Transverse colon (tissue), 4 donors: ENCODE measurements at regions not wholly inside any gene's neighbourhood (a gene's known extent, or its start where the extent isn't known, plus 50 kb on each side); places are given as distances from the start of the nearest gene placed in this dataset.

Source experiments
- CTCF ChIP-seq, 5 experiments: fragments of 200-600 bp in 3 of 5; fragments of 450-650 bp in 2 of 5; sonication (generic) in 3 of 5; IDR thresholded peaks; 1 replicate in 2 of 5; 2 replicates in 3 of 5; pipeline ENCODE4 v1.5.1; 2016 to 2017; ENCODE audit warnings: antibody characterized with exemption in 5 of 5, inconsistent platforms in 3 of 5, mild to moderate bottlenecking in 2 of 5, moderate library complexity in 1 of 5
- EP300 ChIP-seq: sonication (generic); formaldehyde crosslinking; IDR thresholded peaks from one replicate; pipeline ENCODE4 v1.6.1; 2017; ENCODE audit warnings: antibody characterized with exemption, low read depth
- POLR2A ChIP-seq: fragments of 450-650 bp; IDR thresholded peaks from one replicate; pipeline ENCODE4 v1.6.1; 2016; ENCODE audit warnings: antibody characterized with exemption, mild to moderate bottlenecking, moderate library complexity
- POLR2AphosphoS5 ChIP-seq, 3 donors: sonication (generic); formaldehyde crosslinking; IDR thresholded peaks; one replicate each; pipeline ENCODE4 v1.6.1; 2016; ENCODE audit warnings: antibody characterized with exemption in 3 of 3

DNA sequence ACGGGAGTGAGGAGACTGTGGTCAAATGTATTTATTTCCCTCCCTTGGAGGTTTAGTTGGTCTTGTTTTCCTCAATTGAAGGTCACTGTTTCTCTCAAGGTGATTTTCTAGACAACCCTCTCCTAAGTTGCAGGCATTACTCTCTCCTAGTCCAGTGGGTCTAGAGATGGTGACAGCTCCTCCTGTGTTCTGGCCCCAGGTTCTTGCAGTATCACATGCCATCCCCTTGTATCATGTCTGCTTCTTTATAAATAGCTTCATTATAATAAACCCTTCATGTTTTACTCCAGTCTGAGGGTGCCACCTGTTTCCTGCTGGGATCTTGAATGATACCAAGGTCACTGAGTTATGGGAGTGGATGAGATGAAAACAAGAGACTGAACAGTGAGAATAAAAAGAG lies 208.0 kb upstream of the KCNN2 start:
- no peak for TF ChIP-seq CTCF (IDR thresholded peaks at IDR 0.05)
- TF ChIP-seq POLR2A = no peak
- TF ChIP-seq POLR2AphosphoS5 (IDR thresholded peaks at IDR 0.05) = no peak
- TF ChIP-seq EP300 = no peak
